Right lobe of liver (tissue), 4 donors: ENCODE measurements at regions not wholly inside any gene's neighbourhood (a gene's known extent, or its start where the extent isn't known, plus 50 kb on each side); places are given as distances from the start of the nearest gene placed in this dataset.

ENCODE experiments used
- CTCF ChIP-seq, 4 donors: fragments of 200-600 bp in 3 of 4; fragments of 450-650 bp in 1 of 4; IDR thresholded peaks; one replicate each; pipeline versions ENCODE4 v1.5.1 to v1.8.0; 2016 to 2022; ENCODE audit warnings: antibody characterized with exemption in 4 of 4, mild to moderate bottlenecking in 2 of 4
- POLR2A ChIP-seq: fragments of 450-650 bp; IDR thresholded peaks from one replicate; pipeline ENCODE4 v1.6.1; 2017; ENCODE audit warnings: antibody characterized with exemption, mild to moderate bottlenecking
- donor health status: DM: no; HTN: no; CAD: no.
- donor health status: DM: no; HTN: no; CAD: no.
- donor health status: DM: no; HTN: yes; CAD: no.

GRCh38 chrY:8690901-8691685 lies 646.2 kb upstream of the TSPY4 start:
- TF ChIP-seq CTCF (IDR thresholded peaks at IDR 0.05) (no peak), POLR2A (no peak)
